PC-3 (cell line): ENCODE measurements at regions not wholly inside any gene's neighbourhood (a gene's known extent, or its start where the extent isn't known, plus 50 kb on each side); places are given as distances from the start of the nearest gene placed in this dataset.

ENCODE experiments used
- ATAC-seq: fragments of 200-7000 bp; cut with Tn5 transposase; 2 replicates; pipeline ENCODE4 v1.9.1; 2020; ENCODE audit warnings: mild to moderate bottlenecking, moderate library complexity
- BruUV-seq: library from RNA; stranded (reverse); fragments of 400-500 nt; replicated peaks from 2 replicates; lab custom pipeline; 2021; lab: Mats Ljungman, UMichigan
- CTCF ChIA-PET: fragments of 300-600 bp; sonication (Branson Sonifier 250); formaldehyde crosslinking; loops from one replicate; lab custom pipeline; 2022; ENCODE audit warnings: antibody characterized with exemption; lab: Charles Lee
- POLR2A ChIA-PET: fragments of 300-600 bp; sonication (Branson Sonifier 250); formaldehyde crosslinking; loops from one replicate; lab custom pipeline; 2022; ENCODE audit warnings: antibody characterized with exemption; ENCODE audit not compliant: unreplicated experiment; lab: Charles Lee
- DNase-seq: peaks from one replicate; pipeline ENCODE4 v3.0.0-alpha.2; 2015
- H2AFZ ChIP-seq: fragments of 300-600 bp; sonication (generic); 2 replicates; pipeline ENCODE4 v1.6.0; 2016; ENCODE audit warnings: antibody characterized with exemption, low read length
- H3F3A ChIP-seq: fragments of 300-600 bp; sonication (generic); one replicate; pipeline ENCODE4 v1.6.0; 2017; ENCODE audit warnings: antibody characterized with exemption, low read length, control low read depth, mild to moderate bottlenecking; ENCODE audit not compliant: unreplicated experiment
- H3K27ac ChIP-seq: fragments of 300-600 bp; sonication (generic); 2 replicates; pipeline ENCODE4 v1.5.1; 2016; ENCODE audit warnings: mild to moderate bottlenecking, low read length
- H3K27me3 ChIP-seq: fragments of 300-600 bp; sonication (generic); 2 replicates; pipeline ENCODE4 v1.6.1; 2016; ENCODE audit warnings: low read length, mixed read lengths
- H3K36me3 ChIP-seq: fragments of 300-600 bp; sonication (generic); 2 replicates; pipeline ENCODE4 v1.6.1; 2016; ENCODE audit warnings: low read depth, mixed run types, low read length, mixed read lengths
- H3K4me1 ChIP-seq: fragments of 300-600 bp; sonication (generic); 2 replicates; pipeline ENCODE4 v1.5.1; 2016; ENCODE audit warnings: low read length; ENCODE audit not compliant: insufficient read depth
- H3K4me2 ChIP-seq: fragments of 300-600 bp; sonication (generic); 2 replicates; pipeline ENCODE4 v1.6.0; 2016; ENCODE audit warnings: low read length
- H3K4me3 ChIP-seq: fragments of 300-600 bp; sonication (generic); 2 replicates; pipeline ENCODE4 v1.5.1; 2016; ENCODE audit warnings: mild to moderate bottlenecking, low read length, mixed read lengths
- H3K79me2 ChIP-seq: fragments of 300-600 bp; sonication (generic); 2 replicates; pipeline ENCODE4 v1.6.1; 2017; ENCODE audit warnings: low read length, mixed read lengths
- H3K9ac ChIP-seq: fragments of 300-600 bp; sonication (generic); 2 replicates; pipeline ENCODE4 v1.6.0; 2016; ENCODE audit warnings: mild to moderate bottlenecking, low read length
- H3K9me2 ChIP-seq: fragments of 300-600 bp; sonication (generic); replicated peaks from 2 replicates; pipeline ENCODE4 v1.6.1; 2016; ENCODE audit warnings: mixed run types, low read length, mixed read lengths
- H3K9me3 ChIP-seq: fragments of 300-600 bp; sonication (generic); 2 replicates; pipeline ENCODE4 v1.6.1; 2016; ENCODE audit warnings: low read length, mixed read lengths
- H4K20me1 ChIP-seq: fragments of 300-600 bp; sonication (generic); 2 replicates; pipeline ENCODE4 v1.6.1; 2016; ENCODE audit warnings: low read length, mixed read lengths
- CTCF ChIP-seq: fragments of 300-600 bp; sonication (generic); conservative IDR thresholded peaks from 2 replicates; pipeline ENCODE4 v1.5.1; 2017; ENCODE audit warnings: antibody characterized with exemption, low read depth, mild to moderate bottlenecking, low read length
- EZH2 ChIP-seq: fragments of 300-600 bp; sonication (generic); IDR thresholded peaks from one replicate; pipeline ENCODE4 v1.6.1; 2017; ENCODE audit warnings: antibody characterized with exemption, mild to moderate bottlenecking, low read length; ENCODE audit not compliant: unreplicated experiment
- EZH2phosphoT487 ChIP-seq: fragments of 300-600 bp; sonication (generic); IDR thresholded peaks from 2 replicates; pipeline ENCODE4 v1.6.1; 2018; ENCODE audit warnings: mild to moderate bottlenecking, antibody characterized with exemption, low read length, borderline replicate concordance
- intact Hi-C: fragments of 100-400 bp; cut with micrococcal nuclease; formaldehyde crosslinking; loops from 2 replicates; pipeline ENCODE4 v1.9.0; 2023

- BruUV-seq, result no TSS peak
- no peaks in the 10 kb centered on the region for H3K36me3 ChIP-seq
- H3K79me2 ChIP-seq, result no peaks in the 10 kb centered on the region
- H3K4me3 ChIP-seq, result no peak overlapping the region
- H3K9ac ChIP-seq, result no peak overlapping the region
- ATAC-seq, result peak; percentile 42
- H3K4me1 ChIP-seq, result peaks cover 51% of the 10 kb centered on the region
- H3K27ac ChIP-seq, result no peak overlapping the region
- TF ChIP-seq CTCF (peak; percentile 96), EZH2phosphoT487 (no peak)
- no peaks in the 10 kb centered on the region for H3K27me3 ChIP-seq
- H2AFZ ChIP-seq, result peak overlapping the region; percentile 27; the same call in 1 of the 2 replicates
- peak; percentile 84 for DNase-seq
- ChIA-PET CTCF (interaction anchor here (0.6 to 1.0 kb wide), 5 partner anchors 48 to 412 kb away, joined by 3 to 9 read pairs (median 3); no protein-coding TSS in a partner anchor), POLR2A (no interaction called here)
- peaks cover 22% of the 10 kb centered on the region for H3F3A ChIP-seq
- intact Hi-C loops, result loop anchor here (5.0 to 10.0 kb wide), 3 partner anchors 63 to 533 kb away; partner anchors contain the start of gene JAG1
- no peaks in the 10 kb centered on the region for H3K9me3 ChIP-seq
- H4K20me1 ChIP-seq, result no peaks in the 10 kb centered on the region
- H3K4me2 ChIP-seq, result no peak overlapping the region
- H3K9me2 ChIP-seq, result no peaks in the 10 kb centered on the region
Observed at GRCh38 chr20:11204926-11205768, 531.3 kb upstream of the JAG1 start.

GRCh38 chr20:11205769-11206362, 532.1 kb upstream of the JAG1 start:
- no peaks in the 10 kb centered on the region for H4K20me1 ChIP-seq
- no peaks in the 10 kb centered on the region for H3K79me2 ChIP-seq
- peaks cover 44% of the 10 kb centered on the region for H3K4me1 ChIP-seq
- H3F3A ChIP-seq, result peaks cover 22% of the 10 kb centered on the region
- no peaks in the 10 kb centered on the region for H3K36me3 ChIP-seq
- H3K9me3 ChIP-seq, result no peaks in the 10 kb centered on the region
- H3K27ac ChIP-seq, result no peak overlapping the region
- BruUV-seq, result no TSS peak
- H3K9me2 ChIP-seq, result no peaks in the 10 kb centered on the region
- no peak for TF ChIP-seq EZH2phosphoT487
- TF ChIP-seq EZH2, result no peak
- no peak for TF ChIP-seq CTCF
- H3K9ac ChIP-seq, result no peak overlapping the region
- ChIA-PET POLR2A (no interaction called here), CTCF (interaction anchor here (0.6 to 1.0 kb wide), 3 partner anchors 48 to 342 kb away, joined by 3 to 9 read pairs (median 3); no protein-coding TSS in a partner anchor)
- no peaks in the 10 kb centered on the region for H3K27me3 ChIP-seq
- H2AFZ ChIP-seq, result no peak overlapping the region
- DNase-seq, result no peak
- no peak for ATAC-seq
- intact Hi-C loops, result loop anchor here (2.0 to 10.0 kb wide), 5 partner anchors 61 to 534 kb away; partner anchors contain the start of gene JAG1
- no peak overlapping the region for H3K4me2 ChIP-seq
- no peak overlapping the region for H3K4me3 ChIP-seq
